ENCODE measurements at regions not wholly inside any gene's neighbourhood (a gene's known extent, or its start where the extent isn't known, plus 50 kb on each side); places are given as distances from the start of the nearest gene placed in this dataset.
"Not testable (repeated sequence)": the region's sequence is repeated elsewhere in the genome, so short reads cannot be mapped to it uniquely, and the experiment has no call there.

DNA sequence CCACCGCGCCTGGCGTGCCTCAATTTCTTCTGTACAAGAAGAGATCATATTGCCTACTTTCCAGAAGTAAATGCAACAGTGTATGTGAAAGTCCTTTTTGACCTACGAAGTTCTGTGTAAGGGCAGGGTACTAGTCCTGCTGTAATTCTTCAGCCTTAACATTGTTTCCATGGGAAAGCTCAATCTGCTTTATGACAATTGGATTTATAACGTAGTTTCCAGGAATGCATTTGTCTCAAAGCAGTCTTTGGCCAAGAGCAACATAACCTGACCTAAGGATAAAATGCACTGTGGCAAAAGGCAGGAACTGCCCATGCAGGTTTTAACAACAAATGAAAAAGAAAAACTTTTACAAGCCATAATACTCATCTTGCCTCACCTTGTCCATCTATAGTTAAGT, 108.1 kb upstream of the PODXL start:
- Histone ChIP-seq H3K9me1 (replicated peaks; ENCODE audit: control insufficient read depth, extremely low read depth, insufficient read depth, low read length) (no peaks in the 10 kb centered on the region), H3K4me2 (ENCODE audit: insufficient read depth, low read length) (no peak overlapping the region), H3K27ac (ENCODE audit: insufficient read depth, low read depth, low read length) (no peak overlapping the region), H3K36me3 (ENCODE audit: control insufficient read depth in 2 of 2, extremely low read depth in 1 of 2, insufficient read depth in 2 of 2, low read length in 2 of 2) (no peaks in the 10 kb centered on the region), H3K4me3 (replicated peaks in 1 of 3; ENCODE audit: insufficient read depth in 1 of 3, low read depth in 1 of 3, low read length in 3 of 3) (no peak overlapping the region), H3K9ac (replicated peaks; ENCODE audit: extremely low read depth, insufficient read depth, low read length) (no peak overlapping the region), H3K27me3 (ENCODE audit: control insufficient read depth in 2 of 2, insufficient read depth in 2 of 2, low read length in 2 of 2) (no peaks in the 10 kb centered on the region), H3K79me2 (ENCODE audit: control insufficient read depth, insufficient read depth, low read length) (no peaks in the 10 kb centered on the region), H3K4me1 (ENCODE audit: control insufficient read depth, extremely low read depth, insufficient read depth, low read length) (no peaks in the 10 kb centered on the region), H4K20me1 (replicated peaks; ENCODE audit: control insufficient read depth, extremely low read depth, insufficient read depth, low read length) (no peaks in the 10 kb centered on the region), H3K9me3 (replicated peaks; ENCODE audit: control insufficient read depth, insufficient read depth, low read length) (no peaks in the 10 kb centered on the region), H2AFZ (ENCODE audit: low read depth, low read length) (no peak overlapping the region)
- DNase-seq (ENCODE audit: low read depth, low spot score) (peak; percentile 88), FAIRE-seq (peak; percentile 26)
- dilution Hi-C loops (cut with MboI; ENCODE audit: extremely low pct_ligation_motif_present, low sequenced_read_pairs) (no loop called here), intact Hi-C loops (cut with micrococcal nuclease) (no loop called here)
- no TSS peak for BruUV-seq (replicated peaks)
- TF ChIP-seq, protein P1, sequence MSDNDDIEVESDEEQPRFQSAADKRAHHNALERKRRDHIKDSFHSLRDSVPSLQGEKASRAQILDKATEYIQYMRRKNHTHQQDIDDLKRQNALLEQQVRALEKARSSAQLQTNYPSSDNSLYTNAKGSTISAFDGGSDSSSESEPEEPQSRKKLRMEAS (IDR thresholded peaks at IDR 0.05; ENCODE audit: insufficient read depth, insufficient read length), result no peak
- TF ChIP-seq POLR2A (IDR thresholded peaks at IDR 0.05; ENCODE audit: low read depth, low read length) (no peak), POLR2AphosphoS5 (IDR thresholded peaks at IDR 0.05; ENCODE audit: insufficient read depth, low read depth, low read length) (no peak), GATA2 (IDR thresholded peaks at IDR 0.05; ENCODE audit: insufficient read depth, insufficient read length, low read depth, low read length) (no peak), FOS (IDR thresholded peaks at IDR 0.05; ENCODE audit: borderline replicate concordance, insufficient read depth, low read length) (no peak), MYC (IDR thresholded peaks at IDR 0.05; ENCODE audit: low read depth, low read length) (no peak), JUN (IDR thresholded peaks at IDR 0.05; ENCODE audit: borderline replicate concordance, insufficient read depth, insufficient read length, low read depth) (no peak), EZH2 (IDR thresholded peaks at IDR 0.05; ENCODE audit: borderline replicate concordance, low read depth, low read length, severe bottlenecking) (no peak)
- TF ChIP-seq, protein P2, sequence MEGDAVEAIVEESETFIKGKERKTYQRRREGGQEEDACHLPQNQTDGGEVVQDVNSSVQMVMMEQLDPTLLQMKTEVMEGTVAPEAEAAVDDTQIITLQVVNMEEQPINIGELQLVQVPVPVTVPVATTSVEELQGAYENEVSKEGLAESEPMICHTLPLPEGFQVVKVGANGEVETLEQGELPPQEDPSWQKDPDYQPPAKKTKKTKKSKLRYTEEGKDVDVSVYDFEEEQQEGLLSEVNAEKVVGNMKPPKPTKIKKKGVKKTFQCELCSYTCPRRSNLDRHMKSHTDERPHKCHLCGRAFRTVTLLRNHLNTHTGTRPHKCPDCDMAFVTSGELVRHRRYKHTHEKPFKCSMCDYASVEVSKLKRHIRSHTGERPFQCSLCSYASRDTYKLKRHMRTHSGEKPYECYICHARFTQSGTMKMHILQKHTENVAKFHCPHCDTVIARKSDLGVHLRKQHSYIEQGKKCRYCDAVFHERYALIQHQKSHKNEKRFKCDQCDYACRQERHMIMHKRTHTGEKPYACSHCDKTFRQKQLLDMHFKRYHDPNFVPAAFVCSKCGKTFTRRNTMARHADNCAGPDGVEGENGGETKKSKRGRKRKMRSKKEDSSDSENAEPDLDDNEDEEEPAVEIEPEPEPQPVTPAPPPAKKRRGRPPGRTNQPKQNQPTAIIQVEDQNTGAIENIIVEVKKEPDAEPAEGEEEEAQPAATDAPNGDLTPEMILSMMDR (IDR thresholded peaks at IDR 0.05; ENCODE audit: extremely low read depth in 1 of 2, insufficient read depth in 1 of 2, low read depth in 1 of 2, low read length in 2 of 2), result no peak
- POLR2A ChIA-PET, result no interaction called here
- CTCF ChIA-PET, result interaction anchor here (1.2 kb wide), 1 partner anchor 24 kb away, joined by 3 read pairs; no protein-coding TSS in a partner anchor

DNA sequence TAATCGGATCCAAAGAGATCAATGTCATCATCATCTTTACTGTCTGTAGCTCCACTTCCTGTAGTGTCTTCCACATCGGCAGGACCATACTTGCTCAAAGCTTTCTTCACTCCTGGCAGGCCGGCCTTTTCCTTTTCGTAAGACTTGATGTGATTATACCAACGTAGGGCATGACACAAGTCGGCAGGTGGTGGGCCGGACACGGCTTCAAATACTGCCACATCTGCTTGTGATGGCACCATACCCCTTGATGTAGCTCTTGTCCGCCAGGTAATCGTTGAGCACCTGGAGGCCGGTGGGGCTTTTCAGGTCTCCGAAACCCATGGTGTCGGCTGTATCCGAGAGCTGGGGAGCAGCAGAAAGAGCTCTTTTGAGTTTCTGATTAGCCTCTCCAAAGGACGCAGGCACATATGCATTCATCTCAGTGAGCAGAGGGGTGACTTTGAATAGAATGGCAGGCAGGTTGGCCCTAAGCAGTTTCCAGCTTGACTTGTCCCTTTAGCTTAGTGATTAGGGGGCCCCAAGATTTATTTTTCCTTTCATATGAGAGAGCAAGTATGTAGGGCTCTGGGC, 106.0 kb upstream of the PODXL start:
- CTCF ChIA-PET; H3K9me1 ChIP-seq (replicated peaks; ENCODE audit: control insufficient read depth, extremely low read depth, insufficient read depth, low read length); FAIRE-seq; dilution Hi-C loops (cut with MboI; ENCODE audit: extremely low pct_ligation_motif_present, low sequenced_read_pairs); H3K4me2 ChIP-seq (ENCODE audit: insufficient read depth, low read length); H3K79me2 ChIP-seq (ENCODE audit: control insufficient read depth, insufficient read depth, low read length); H3K36me3 ChIP-seq (ENCODE audit: control insufficient read depth in 2 of 2, extremely low read depth in 1 of 2, insufficient read depth in 2 of 2, low read length in 2 of 2); H3K9ac ChIP-seq (replicated peaks; ENCODE audit: extremely low read depth, insufficient read depth, low read length); BruUV-seq (replicated peaks); H3K27me3 ChIP-seq (ENCODE audit: control insufficient read depth in 2 of 2, insufficient read depth in 2 of 2, low read length in 2 of 2); DNase-seq (ENCODE audit: low read depth, low spot score); H3K4me3 ChIP-seq (replicated peaks in 1 of 3; ENCODE audit: insufficient read depth in 1 of 3, low read depth in 1 of 3, low read length in 3 of 3); POLR2A ChIA-PET; H2AFZ ChIP-seq (ENCODE audit: low read depth, low read length); intact Hi-C loops (cut with micrococcal nuclease); H3K4me1 ChIP-seq (ENCODE audit: control insufficient read depth, extremely low read depth, insufficient read depth, low read length); H3K27ac ChIP-seq (ENCODE audit: insufficient read depth, low read depth, low read length); H4K20me1 ChIP-seq (replicated peaks; ENCODE audit: control insufficient read depth, extremely low read depth, insufficient read depth, low read length); H3K9me3 ChIP-seq (replicated peaks; ENCODE audit: control insufficient read depth, insufficient read depth, low read length): not testable (repeated sequence)
